OCI-M1 (cell line): ENCODE measurements at regions not wholly inside any gene's neighbourhood (a gene's known extent, or its start where the extent isn't known, plus 50 kb on each side); places are given as distances from the start of the nearest gene placed in this dataset.
A peak's percentile ranks its signal among the peaks of the same experiment; 100 is the strongest.

ENCODE experiments used
- DNase-seq: peaks from one replicate; lab custom pipeline; 2025; lab: John Stamatoyannopoulos, UW

GRCh38 chr13:108360139-108360538 lies 90.6 kb downstream of the TNFSF13B start:
- peak; percentile 13 for DNase-seq

- DNase-seq = no peak
Measured at GRCh38 chr13:108361769-108362168, 92.3 kb downstream of the TNFSF13B start.

GRCh38 chr13:108363666-108364065 lies 94.1 kb downstream of the TNFSF13B start:
- no peak for DNase-seq

GRCh38 chr13:108365255-108365654 lies 95.7 kb downstream of the TNFSF13B start:
- DNase-seq = no peak

- no peak for DNase-seq
Measured at GRCh38 chr13:108368250-108368905, 98.9 kb downstream of the TNFSF13B start.

- DNase-seq = no peak
Measured at GRCh38 chr13:108369412-108369811, 99.9 kb downstream of the TNFSF13B start.

GRCh38 chr13:108375034-108375433 lies 105.5 kb downstream of the TNFSF13B start:
- no peak for DNase-seq

- no peak for DNase-seq
Measured at GRCh38 chr13:108375772-108376171, 106.3 kb downstream of the TNFSF13B start.

GRCh38 chr13:108376308-108376707 lies 106.8 kb downstream of the TNFSF13B start:
- DNase-seq = no peak

GRCh38 chr13:108377646-108378206 lies 108.2 kb downstream of the TNFSF13B start:
- DNase-seq = no peak

- DNase-seq = no peak
Measured at GRCh38 chr13:108383667-108384066, 114.1 kb downstream of the TNFSF13B start.

GRCh38 chr13:108387156-108387555 lies 117.6 kb downstream of the TNFSF13B start:
- no peak for DNase-seq

- DNase-seq = no peak
Measured at GRCh38 chr13:108402850-108403249, 133.3 kb downstream of the TNFSF13B start.

GRCh38 chr13:108407495-108407894 lies 138.0 kb downstream of the TNFSF13B start:
- peak; percentile 34 for DNase-seq

GRCh38 chr13:108408672-108409071 lies 139.2 kb downstream of the TNFSF13B start:
- DNase-seq = no peak

GRCh38 chr13:108409730-108410129 lies 140.2 kb downstream of the TNFSF13B start:
- DNase-seq = peak; percentile 7

- no peak for DNase-seq
Measured at GRCh38 chr13:108419768-108420167, 150.2 kb downstream of the TNFSF13B start.

GRCh38 chr13:108425056-108425455 lies 155.5 kb downstream of the TNFSF13B start:
- DNase-seq = no peak

- DNase-seq = no peak
Measured at GRCh38 chr13:108426893-108427292, 157.4 kb downstream of the TNFSF13B start.

- DNase-seq = peak; percentile 5
Measured at GRCh38 chr13:108427355-108427754, 157.8 kb downstream of the TNFSF13B start.

- no peak for DNase-seq
Measured at GRCh38 chr13:108428691-108429090, 159.2 kb downstream of the TNFSF13B start.

GRCh38 chr13:108433976-108434755 lies 164.6 kb downstream of the TNFSF13B start:
- DNase-seq = no peak
